H1 (cell line): ENCODE measurements at regions not wholly inside any gene's neighbourhood (a gene's known extent, or its start where the extent isn't known, plus 50 kb on each side); places are given as distances from the start of the nearest gene placed in this dataset.

Experiments
- CTCF ChIA-PET: fragments of 300-600 bp; sonication (Branson Sonifier 250); formaldehyde crosslinking; loops from one replicate; lab custom pipeline; 2021; ENCODE audit not compliant: partially characterized antibody; lab: Charles Lee
- POLR2A ChIA-PET: fragments of 300-600 bp; sonication (Branson Sonifier 250); formaldehyde crosslinking; loops from one replicate; lab custom pipeline; 2021; ENCODE audit warnings: inconsistent platforms; ENCODE audit not compliant: partially characterized antibody; lab: Charles Lee
- DNase-seq, 2 experiments: peaks; one replicate each; pipeline versions ENCODE4 v3.0.0 to v3.0.0-alpha.2; 2010 to 2022; ENCODE audit warnings: low spot score in 2 of 2, low read depth in 1 of 2, mixed read lengths in 1 of 2
- FAIRE-seq: peaks from 2 replicates; lab custom pipeline; 2011; peaks lifted over from hg19 to GRCh38; lab: Jason Lieb, UNC
- H2AFZ ChIP-seq: 2 replicates; pipeline ENCODE4 v1.8.1; 2012; ENCODE audit warnings: low read length, inconsistent platforms
- H2AK5ac ChIP-seq: 2 replicates; pipeline ENCODE4 v1.6.1; 2013; ENCODE audit warnings: low read depth, low read length
- H2BK120ac ChIP-seq: replicated peaks from 2 replicates; pipeline ENCODE3; 2013; ENCODE audit warnings: low read depth, low read length, inconsistent platforms
- H2BK12ac ChIP-seq: 2 replicates; pipeline ENCODE4 v1.6.1; 2013; ENCODE audit warnings: low read depth, low read length
- H2BK15ac ChIP-seq: 2 replicates; pipeline ENCODE4 v1.6.1; 2013; ENCODE audit warnings: low read length
- H2BK20ac ChIP-seq: 2 replicates; pipeline ENCODE4 v1.6.1; 2013; ENCODE audit warnings: low read length
- H2BK5ac ChIP-seq: 2 replicates; pipeline ENCODE4 v1.6.1; 2013; ENCODE audit warnings: low read depth, low read length
- H3K14ac ChIP-seq: 2 replicates; pipeline ENCODE4 v1.6.1; 2013; ENCODE audit warnings: inconsistent platforms; ENCODE audit not compliant: insufficient read length
- H3K18ac ChIP-seq: 2 replicates; pipeline ENCODE4 v1.6.1; 2013; ENCODE audit warnings: low read length; ENCODE audit errors: extremely low read depth
- H3K23ac ChIP-seq: 2 replicates; pipeline ENCODE4 v1.6.1; 2013; ENCODE audit warnings: inconsistent platforms; ENCODE audit not compliant: insufficient read length
- H3K23me2 ChIP-seq: 2 replicates; pipeline ENCODE4 v1.6.1; 2013; ENCODE audit warnings: low read depth, low read length
- H3K27ac ChIP-seq: 2 replicates; pipeline ENCODE4 v1.6.1; 2011; ENCODE audit warnings: low read depth, low read length, inconsistent platforms
- H3K27me3 ChIP-seq, 4 experiments: replicated peaks in 1 of 4; 1 replicate in 1 of 4; 2 replicates in 3 of 4; pipeline versions ENCODE4 v1.6.1 to v1.8.1; 2011 to 2013; ENCODE audit warnings: low read length in 3 of 4, mild to moderate bottlenecking in 3 of 4, inconsistent platforms in 2 of 4, mixed read lengths in 2 of 4, moderate library complexity in 1 of 4; ENCODE audit not compliant: control insufficient read depth in 3 of 4, insufficient read depth in 3 of 4; ENCODE audit errors: extremely low read depth in 1 of 4
- H3K36me3 ChIP-seq, 4 experiments: 2 replicates each; pipeline versions ENCODE4 v1.6.1 to v1.8.1; 2011 to 2013; ENCODE audit warnings: mild to moderate bottlenecking in 4 of 4, low read length in 3 of 4, moderate library complexity in 2 of 4, control low read depth in 1 of 4, inconsistent platforms in 1 of 4; ENCODE audit not compliant: insufficient read depth in 4 of 4, control insufficient read depth in 2 of 4
- H3K4ac ChIP-seq: replicated peaks from 2 replicates; pipeline ENCODE3; 2013; ENCODE audit warnings: low read length, low read depth, mixed read lengths, inconsistent platforms; ENCODE audit not compliant: insufficient read length
- H3K4me1 ChIP-seq, 4 experiments: replicated peaks in 1 of 4; 1 replicate in 1 of 4; 2 replicates in 3 of 4; pipeline versions ENCODE4 v1.6.1 to v1.8.1; 2011 to 2013; ENCODE audit warnings: low read length in 3 of 4, inconsistent platforms in 2 of 4, mixed read lengths in 1 of 4; ENCODE audit not compliant: insufficient read depth in 4 of 4, control insufficient read depth in 3 of 4
- H3K4me2 ChIP-seq, 2 experiments: 2 replicates each; pipeline versions ENCODE4 v1.6.1 to v1.8.1; 2011 to 2013; ENCODE audit warnings: low read depth in 2 of 2, low read length in 2 of 2, control low read depth in 1 of 2, inconsistent platforms in 1 of 2, mild to moderate bottlenecking in 1 of 2; ENCODE audit not compliant: insufficient read depth in 1 of 2
- H3K4me3 ChIP-seq, 4 experiments: fragments of 200-600, 300-600 bp in 1 of 4; sonication (generic), shearing (Covaris generic), sonication (Bioruptor Twin) in 1 of 4; 2 replicates each; pipeline versions ENCODE4 v1.5.1 to v1.8.1; 2011 to 2016; ENCODE audit warnings: low read length in 4 of 4, low read depth in 3 of 4, control low read depth in 2 of 4, inconsistent platforms in 2 of 4, mild to moderate bottlenecking in 2 of 4, mixed read lengths in 1 of 4, moderate library complexity in 1 of 4; ENCODE audit not compliant: insufficient read depth in 2 of 4; ENCODE audit errors: extremely low read depth in 1 of 4
- H3K56ac ChIP-seq: replicated peaks from 2 replicates; pipeline ENCODE3; 2013; ENCODE audit warnings: low read depth, mild to moderate bottlenecking, mixed read lengths, low read length, inconsistent platforms; ENCODE audit not compliant: insufficient read length
- H3K79me1 ChIP-seq: 2 replicates; pipeline ENCODE4 v1.6.1; 2013; ENCODE audit warnings: low read depth, low read length, control low read depth
- H3K79me2 ChIP-seq, 2 experiments: 2 replicates each; pipeline versions ENCODE4 v1.6.1 to v1.8.1; 2012 to 2013; ENCODE audit warnings: low read length in 2 of 2, mild to moderate bottlenecking in 2 of 2, inconsistent platforms in 1 of 2; ENCODE audit not compliant: insufficient read depth in 2 of 2, control insufficient read depth in 1 of 2
- H3K9ac ChIP-seq, 4 experiments: replicated peaks in 1 of 4; 1 replicate in 1 of 4; 2 replicates in 3 of 4; pipeline versions ENCODE4 v1.6.1 to v1.8.1; 2011 to 2013; ENCODE audit warnings: low read depth in 3 of 4, low read length in 3 of 4, control low read depth in 2 of 4, mild to moderate bottlenecking in 2 of 4, moderate library complexity in 2 of 4, inconsistent platforms in 1 of 4; ENCODE audit errors: extremely low read depth in 1 of 4
- H3K9me3 ChIP-seq, 2 experiments: 2 replicates each; pipeline versions ENCODE4 v1.6.1 to v1.8.1; 2012 to 2013; ENCODE audit warnings: mild to moderate bottlenecking in 2 of 2, moderate library complexity in 2 of 2, control low read depth in 1 of 2, inconsistent platforms in 1 of 2, low read depth in 1 of 2, low read length in 1 of 2, mixed read lengths in 1 of 2; ENCODE audit not compliant: insufficient read depth in 2 of 2
- H4K20me1 ChIP-seq, 2 experiments: replicated peaks in 1 of 2; 2 replicates each; pipeline versions ENCODE3 to v1.8.1; 2011 to 2013; ENCODE audit warnings: inconsistent platforms in 2 of 2, low read length in 2 of 2, mild to moderate bottlenecking in 1 of 2; ENCODE audit not compliant: insufficient read depth in 2 of 2, control insufficient read depth in 1 of 2
- H4K5ac ChIP-seq: 2 replicates; pipeline ENCODE4 v1.6.1; 2013; ENCODE audit warnings: low read length, low read depth, mixed read lengths, inconsistent platforms; ENCODE audit not compliant: insufficient read length
- H4K8ac ChIP-seq: 2 replicates; pipeline ENCODE4 v1.8.0; 2013; ENCODE audit warnings: mild to moderate bottlenecking, moderate library complexity, low read length, inconsistent platforms; ENCODE audit not compliant: insufficient read depth; ENCODE audit errors: extremely low read depth
- H4K91ac ChIP-seq: replicated peaks from 2 replicates; pipeline ENCODE3; 2013; ENCODE audit warnings: low read length, mixed read lengths, inconsistent platforms; ENCODE audit not compliant: insufficient read length
- KDM5A ChIP-seq: fragments of 200-600 bp; IDR thresholded peaks from 2 replicates; pipeline ENCODE4 v1.7.1; 2012; ENCODE audit warnings: mild to moderate bottlenecking, low read length, inconsistent platforms, mixed read lengths
- NANOG ChIP-seq: IDR thresholded peaks from 2 replicates; pipeline ENCODE4 v1.6.1; 2011; ENCODE audit warnings: low read length, low read depth, mild to moderate bottlenecking, inconsistent platforms; ENCODE audit not compliant: insufficient read depth, poor library complexity, severe bottlenecking
- POU5F1 ChIP-seq: IDR thresholded peaks from 2 replicates; pipeline ENCODE4 v1.6.1; 2011; ENCODE audit warnings: low read depth, mild to moderate bottlenecking, low read length, moderate library complexity
- RXRA ChIP-seq: IDR thresholded peaks from 2 replicates; pipeline ENCODE4 v1.6.1; 2011; ENCODE audit warnings: low read depth, mild to moderate bottlenecking, low read length, moderate library complexity; ENCODE audit not compliant: insufficient read depth
- SP4 ChIP-seq: IDR thresholded peaks from 2 replicates; pipeline ENCODE4 v1.6.1; 2012; ENCODE audit warnings: low read length, inconsistent platforms
- YY1 ChIP-seq: IDR thresholded peaks from 2 replicates; pipeline ENCODE4 v1.6.1; 2011; ENCODE audit warnings: low read depth, mild to moderate bottlenecking, low read length
- WGBS, 2 experiments: shearing (Covaris generic) in 1 of 2; methylation state at CpG; one replicate each; pipeline versions ENCODE4 v1.1.6 to v1.1.7; 2013 to 2015; ENCODE audit warnings: low lambda C conversion rate in 2 of 2, mixed read lengths in 2 of 2, inconsistent platforms in 1 of 2, low coverage in 1 of 2, missing lambda C conversion rate in 1 of 2; ENCODE audit not compliant: insufficient replicate concordance in 2 of 2, insufficient coverage in 1 of 2, insufficient read length in 1 of 2; ENCODE audit errors: extremely low coverage in 1 of 2, missing lambda C conversion rate in 1 of 2; 5-methylcytosine and 5-hydroxymethylcytosine counted together

DNA sequence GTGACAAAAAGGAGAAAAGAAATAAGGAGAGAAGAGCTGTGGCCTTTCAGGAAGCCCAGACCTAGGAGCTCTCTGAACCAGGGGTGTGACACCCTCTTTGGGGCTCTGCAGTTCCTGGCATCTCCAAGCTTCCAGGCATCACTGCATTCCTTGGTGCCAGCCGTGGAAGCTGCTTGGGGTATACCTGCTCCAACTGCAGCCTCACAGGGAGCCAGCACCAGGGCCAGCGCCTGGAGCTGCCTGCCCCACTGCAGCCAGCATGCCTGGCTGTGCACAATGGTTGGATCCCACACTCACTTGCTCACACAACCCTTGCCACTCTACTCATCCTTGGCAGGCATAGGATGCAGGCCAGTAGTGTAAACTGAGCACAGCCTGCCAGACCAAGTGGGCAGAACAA lies 242.1 kb upstream of the GJE1 start:
- H2BK120ac ChIP-seq: no peak overlapping the region
- no peak overlapping the region for H3K18ac ChIP-seq
- H3K27ac ChIP-seq: no peak overlapping the region
- H4K5ac ChIP-seq: no peak overlapping the region
- H3K79me1 ChIP-seq: peaks cover 2% of the 10 kb centered on the region; the same call in 1 of the 2 replicates
- no peak overlapping the region for H3K4ac ChIP-seq
- H3K9me3 ChIP-seq: peaks cover 4 to 11% of the 10 kb centered on the region in 2 experiments; a peak in 3 of 4 replicates
- H3K14ac ChIP-seq: no peak overlapping the region
- POLR2A ChIA-PET: no interaction called here
- TF ChIP-seq SP4 (no peak), NANOG (no peak), YY1 (no peak), KDM5A (no peak), POU5F1 (no peak), RXRA (no peak)
- H3K27me3 ChIP-seq: no peaks in the 10 kb centered on the region
- H2BK5ac ChIP-seq: no peak overlapping the region
- CTCF ChIA-PET: no interaction called here
- 93% methylated on average over 2 of the region's 2 CpGs; no CpG with 5 or more reads in 1 of the 2 experiments for WGBS, 2 experiments
- H3K79me2 ChIP-seq: no peaks in the 10 kb centered on the region
- no peak overlapping the region for H2AFZ ChIP-seq
- FAIRE-seq: no peak
- no peak overlapping the region for H2BK15ac ChIP-seq
- H3K56ac ChIP-seq: no peak overlapping the region
- H3K36me3 ChIP-seq: no peaks in the 10 kb centered on the region; a peak in 1 of 8 replicates
- no peak overlapping the region for H4K8ac ChIP-seq
- H2BK12ac ChIP-seq: no peak overlapping the region
- no peak overlapping the region for H3K4me3 ChIP-seq
- DNase-seq: no peak
- no peak overlapping the region for H3K4me2 ChIP-seq
- no peaks in the 10 kb centered on the region for H3K23me2 ChIP-seq
- no peak overlapping the region for H3K9ac ChIP-seq
- H3K4me1 ChIP-seq: no peaks in the 10 kb centered on the region
- no peak overlapping the region for H4K91ac ChIP-seq
- no peak overlapping the region for H2AK5ac ChIP-seq
- no peak overlapping the region for H3K23ac ChIP-seq
- H4K20me1 ChIP-seq: no peaks in the 10 kb centered on the region
- no peak overlapping the region for H2BK20ac ChIP-seq
